Fibroblast of lung (primary cell): ENCODE measurements at regions not wholly inside any gene's neighbourhood (a gene's known extent, or its start where the extent isn't known, plus 50 kb on each side); places are given as distances from the start of the nearest gene placed in this dataset.
A peak's percentile ranks its signal among the peaks of the same experiment; 100 is the strongest.

ENCODE experiments used
- DNase-seq, 2 donors: peaks; one replicate each; pipeline versions ENCODE4 v3.0.0 to v3.0.0-alpha.2; 2010; ENCODE audit warnings: low read depth in 2 of 2
- H2AFZ ChIP-seq: 2 replicates; pipeline ENCODE4 v1.5.1; 2012; ENCODE audit warnings: low read length, control low read depth, inconsistent platforms
- H3K27ac ChIP-seq: 2 replicates; pipeline ENCODE4 v1.5.1; 2011; ENCODE audit warnings: low read length, control low read depth; ENCODE audit not compliant: insufficient read depth
- H3K27me3 ChIP-seq: 2 replicates; pipeline ENCODE4 v1.5.1; 2011; ENCODE audit warnings: mild to moderate bottlenecking, low read length; ENCODE audit not compliant: control insufficient read depth, insufficient read depth
- H3K36me3 ChIP-seq: 2 replicates; pipeline ENCODE4 v1.5.1; 2011; ENCODE audit warnings: low read length; ENCODE audit not compliant: control insufficient read depth, insufficient read depth
- H3K4me1 ChIP-seq: 2 replicates; pipeline ENCODE4 v1.5.1; 2011; ENCODE audit warnings: low read length; ENCODE audit not compliant: control insufficient read depth, insufficient read depth; ENCODE audit errors: extremely low read depth
- H3K4me2 ChIP-seq: 2 replicates; pipeline ENCODE4 v1.5.1; 2011; ENCODE audit warnings: low read length, control low read depth; ENCODE audit not compliant: insufficient read depth; ENCODE audit errors: extremely low read depth
- H3K4me3 ChIP-seq, 4 experiments: fragments of 200-600 bp in 1 of 4; sonication (generic) in 1 of 4; replicated peaks in 1 of 4; 2 replicates each; pipeline ENCODE4 v1.5.1; 2011 to 2016; ENCODE audit warnings: low read length in 4 of 4, low read depth in 3 of 4, mild to moderate bottlenecking in 3 of 4, control low read depth in 2 of 4, inconsistent platforms in 1 of 4, mixed read lengths in 1 of 4; ENCODE audit not compliant: insufficient read depth in 1 of 4; ENCODE audit errors: control extremely low read depth in 1 of 4
- H3K79me2 ChIP-seq: 2 replicates; pipeline ENCODE4 v1.5.1; 2012; ENCODE audit warnings: mild to moderate bottlenecking, low read length, inconsistent platforms; ENCODE audit not compliant: control insufficient read depth, insufficient read depth
- H3K9ac ChIP-seq: 2 replicates; pipeline ENCODE4 v1.5.1; 2011; ENCODE audit warnings: mild to moderate bottlenecking, low read length, control low read depth; ENCODE audit not compliant: insufficient read depth
- H3K9me3 ChIP-seq: 2 replicates; pipeline ENCODE4 v1.5.1; 2012; ENCODE audit warnings: low read depth, low read length; ENCODE audit not compliant: control insufficient read depth, insufficient read depth
- H4K20me1 ChIP-seq: 2 replicates; pipeline ENCODE4 v1.5.1; 2011; ENCODE audit warnings: low read length; ENCODE audit not compliant: control insufficient read depth, insufficient read depth; ENCODE audit errors: extremely low read depth
- EZH2 ChIP-seq: IDR thresholded peaks from 2 replicates; pipeline ENCODE4 v1.5.1; 2012; ENCODE audit warnings: low read length, control low read depth, mild to moderate bottlenecking; ENCODE audit errors: missing control alignments
- TF ChIP-seq, protein P1 (sequence below), 2 donors: IDR thresholded peaks in 1 of 2; conservative IDR thresholded peaks in 1 of 2; 1 replicate in 1 of 2; 2 replicates in 1 of 2; pipeline ENCODE4 v1.5.1; 2011 to 2012; ENCODE audit warnings: low read length in 2 of 2, control low read depth in 1 of 2, inconsistent platforms in 1 of 2, low read depth in 1 of 2, mild to moderate bottlenecking in 1 of 2

DNA sequence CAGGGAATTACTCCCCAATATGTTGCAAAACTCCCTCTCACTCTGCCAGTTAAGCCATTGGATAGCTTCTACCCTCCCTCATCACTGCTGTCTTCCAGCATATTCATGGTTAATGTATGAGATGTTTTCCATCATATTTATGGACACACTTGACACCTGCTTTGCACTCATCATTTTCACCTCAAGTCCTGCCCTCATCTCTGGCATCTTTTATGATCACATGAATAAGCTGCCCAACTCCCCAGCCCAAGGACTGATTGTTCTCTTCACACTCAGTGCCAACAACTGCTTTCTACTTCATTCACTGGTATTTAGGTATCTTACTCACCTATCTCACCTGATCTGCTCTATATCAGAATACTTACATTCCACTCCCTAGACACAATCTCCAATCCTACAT, 131.1 kb upstream of the TTC29 start:
- no peak overlapping the region for H2AFZ ChIP-seq
- DNase-seq: no peak
- H3K27me3 ChIP-seq: peaks cover 2% of the 10 kb centered on the region

DNA sequence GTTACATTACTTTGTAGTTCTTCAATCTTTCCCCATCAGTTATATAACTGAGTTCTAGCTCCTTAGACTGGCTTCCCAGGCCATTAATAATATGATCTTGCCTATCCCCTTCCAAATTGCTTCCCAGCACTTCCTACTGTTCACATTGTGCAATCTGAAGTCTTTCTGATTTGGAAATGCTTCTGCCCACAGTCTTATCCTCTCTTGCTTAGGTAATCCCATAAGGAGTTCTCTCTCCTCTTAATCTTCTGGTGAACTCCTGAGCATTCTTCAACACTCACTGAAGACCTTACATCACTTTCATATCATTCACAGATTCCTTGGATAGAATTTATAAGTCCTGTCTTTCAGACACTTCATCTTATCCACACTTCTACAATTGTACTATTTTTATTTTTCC, 132.7 kb upstream of the TTC29 start:
- no peaks in the 10 kb centered on the region for H3K4me1 ChIP-seq
- TF ChIP-seq, protein P1, sequence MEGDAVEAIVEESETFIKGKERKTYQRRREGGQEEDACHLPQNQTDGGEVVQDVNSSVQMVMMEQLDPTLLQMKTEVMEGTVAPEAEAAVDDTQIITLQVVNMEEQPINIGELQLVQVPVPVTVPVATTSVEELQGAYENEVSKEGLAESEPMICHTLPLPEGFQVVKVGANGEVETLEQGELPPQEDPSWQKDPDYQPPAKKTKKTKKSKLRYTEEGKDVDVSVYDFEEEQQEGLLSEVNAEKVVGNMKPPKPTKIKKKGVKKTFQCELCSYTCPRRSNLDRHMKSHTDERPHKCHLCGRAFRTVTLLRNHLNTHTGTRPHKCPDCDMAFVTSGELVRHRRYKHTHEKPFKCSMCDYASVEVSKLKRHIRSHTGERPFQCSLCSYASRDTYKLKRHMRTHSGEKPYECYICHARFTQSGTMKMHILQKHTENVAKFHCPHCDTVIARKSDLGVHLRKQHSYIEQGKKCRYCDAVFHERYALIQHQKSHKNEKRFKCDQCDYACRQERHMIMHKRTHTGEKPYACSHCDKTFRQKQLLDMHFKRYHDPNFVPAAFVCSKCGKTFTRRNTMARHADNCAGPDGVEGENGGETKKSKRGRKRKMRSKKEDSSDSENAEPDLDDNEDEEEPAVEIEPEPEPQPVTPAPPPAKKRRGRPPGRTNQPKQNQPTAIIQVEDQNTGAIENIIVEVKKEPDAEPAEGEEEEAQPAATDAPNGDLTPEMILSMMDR (conservative IDR thresholded peaks at IDR 0.05 in 1 of 2, IDR thresholded peaks at IDR 0.05 in 1 of 2; ENCODE audit: low read depth in 1 of 2, low read length in 2 of 2): no peak
- no peak for TF ChIP-seq EZH2
- H3K36me3 ChIP-seq: no peaks in the 10 kb centered on the region
- DNase-seq: peak; percentile 13 to 40
- no peak overlapping the region for H3K27ac ChIP-seq
- H2AFZ ChIP-seq: no peak overlapping the region
- H3K4me3 ChIP-seq: no peak overlapping the region
- H3K9me3 ChIP-seq: no peaks in the 10 kb centered on the region
- H4K20me1 ChIP-seq: no peaks in the 10 kb centered on the region
- peaks cover 1% of the 10 kb centered on the region for H3K27me3 ChIP-seq
- H3K4me2 ChIP-seq: no peak overlapping the region
- H3K9ac ChIP-seq: no peak overlapping the region
- no peaks in the 10 kb centered on the region for H3K79me2 ChIP-seq

More for the DNA sequence above, 131.1 kb upstream of the TTC29 start:
- Histone ChIP-seq H3K9ac (no peak overlapping the region), H3K79me2 (no peaks in the 10 kb centered on the region), H3K36me3 (no peaks in the 10 kb centered on the region), H3K4me2 (no peak overlapping the region), H3K27ac (no peak overlapping the region), H3K4me3 (no peak overlapping the region), H3K9me3 (no peaks in the 10 kb centered on the region), H4K20me1 (no peaks in the 10 kb centered on the region), H3K4me1 (no peaks in the 10 kb centered on the region)
- TF ChIP-seq, protein P1 (conservative IDR thresholded peaks at IDR 0.05 in 1 of 2, IDR thresholded peaks at IDR 0.05 in 1 of 2; ENCODE audit: low read depth in 1 of 2, low read length in 2 of 2): no peak
- no peak for TF ChIP-seq EZH2

DNA sequence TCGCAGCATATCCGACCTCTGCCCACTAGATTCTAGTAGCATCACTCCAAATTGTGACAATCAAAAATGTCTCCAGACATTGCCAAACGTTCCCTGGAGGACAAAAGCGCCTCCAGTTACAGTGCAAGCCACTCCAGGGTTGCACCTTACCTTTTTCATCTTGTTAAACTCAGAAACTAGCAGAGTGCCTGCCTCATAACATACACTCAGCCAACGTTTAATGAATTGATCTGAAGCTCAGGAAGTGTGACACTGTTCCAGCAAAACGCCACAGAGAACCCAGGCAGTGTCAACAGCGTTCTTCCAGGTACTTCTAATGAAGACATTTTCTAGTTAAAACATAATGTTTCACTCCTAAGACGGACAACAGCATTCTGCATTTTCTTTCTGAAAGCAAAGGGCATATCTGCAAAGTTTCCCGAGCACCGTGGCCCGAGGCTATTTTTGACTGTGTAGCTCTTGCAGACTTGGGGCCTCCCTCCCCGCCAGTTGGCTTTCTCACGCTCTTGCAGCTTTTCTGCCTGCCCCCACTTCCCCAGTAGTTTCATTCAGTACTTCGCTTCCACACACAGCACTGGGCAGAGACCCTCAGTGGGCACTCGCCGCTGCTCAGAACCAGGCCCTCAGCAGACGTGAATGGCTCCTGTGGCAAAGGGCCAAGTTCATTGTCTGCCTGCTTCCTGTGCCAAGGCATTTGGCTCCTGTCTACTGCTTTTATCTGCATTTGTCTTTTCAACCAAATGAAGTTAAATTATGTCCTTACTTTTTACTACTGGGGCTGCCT, 133.4 kb upstream of the TTC29 start:
- peak in 1 of 2 donors; percentile 23 for DNase-seq
- H3K27me3 ChIP-seq: no peaks in the 10 kb centered on the region

More for the DNA sequence above, 133.4 kb upstream of the TTC29 start:
- Histone ChIP-seq H3K9me3 (no peaks in the 10 kb centered on the region), H3K36me3 (no peaks in the 10 kb centered on the region), H3K4me1 (no peaks in the 10 kb centered on the region), H3K4me3 (no peak overlapping the region), H2AFZ (no peak overlapping the region), H3K79me2 (no peaks in the 10 kb centered on the region), H3K27ac (no peak overlapping the region), H4K20me1 (no peaks in the 10 kb centered on the region), H3K4me2 (no peak overlapping the region), H3K9ac (no peak overlapping the region)
- no peak for TF ChIP-seq EZH2
- TF ChIP-seq, protein P1 (conservative IDR thresholded peaks at IDR 0.05 in 1 of 2, IDR thresholded peaks at IDR 0.05 in 1 of 2; ENCODE audit: low read depth in 1 of 2, low read length in 2 of 2): no peak
